HG03565 (cell line): ENCODE measurements at regions not wholly inside any gene's neighbourhood (a gene's known extent, or its start where the extent isn't known, plus 50 kb on each side); places are given as distances from the start of the nearest gene placed in this dataset.

ENCODE experiments used
- ATAC-seq: cut with Tn5 transposase; IDR thresholded peaks from one replicate; pipeline ENCODE4 v1.9.1; 2021; ENCODE audit warnings: mild to moderate bottlenecking, moderate library complexity; ENCODE audit not compliant: unreplicated experiment

DNA sequence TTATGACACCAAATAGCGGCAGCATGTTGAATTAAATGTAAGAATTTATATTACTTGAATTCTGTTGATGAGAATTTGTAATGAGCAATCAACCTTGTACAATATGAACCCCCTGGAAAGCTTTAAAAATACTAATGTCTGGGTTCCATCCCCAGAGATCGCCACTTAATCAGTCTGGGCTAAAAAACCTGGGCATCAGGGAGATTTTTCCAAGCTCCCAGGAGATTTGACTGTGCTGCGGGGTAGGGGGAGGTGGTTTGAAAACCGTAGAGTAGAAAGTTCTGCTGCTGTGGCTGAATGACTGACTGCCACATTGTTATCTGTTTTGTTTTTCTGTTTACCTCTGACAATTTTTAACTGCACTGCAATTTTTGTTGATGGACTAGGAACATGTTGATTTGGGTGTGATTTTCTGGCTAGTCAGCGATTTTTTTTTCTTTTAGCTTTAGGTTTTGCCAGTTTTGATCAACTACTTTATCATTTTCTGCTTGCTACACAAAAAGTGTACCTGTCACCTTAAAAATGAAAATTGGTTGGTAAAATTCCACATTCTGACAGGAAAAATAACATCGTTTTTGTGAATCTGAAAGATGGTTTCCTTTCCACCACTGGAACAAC is 79.3 kb downstream of the PCTP start:
- ATAC-seq, result no peak

DNA sequence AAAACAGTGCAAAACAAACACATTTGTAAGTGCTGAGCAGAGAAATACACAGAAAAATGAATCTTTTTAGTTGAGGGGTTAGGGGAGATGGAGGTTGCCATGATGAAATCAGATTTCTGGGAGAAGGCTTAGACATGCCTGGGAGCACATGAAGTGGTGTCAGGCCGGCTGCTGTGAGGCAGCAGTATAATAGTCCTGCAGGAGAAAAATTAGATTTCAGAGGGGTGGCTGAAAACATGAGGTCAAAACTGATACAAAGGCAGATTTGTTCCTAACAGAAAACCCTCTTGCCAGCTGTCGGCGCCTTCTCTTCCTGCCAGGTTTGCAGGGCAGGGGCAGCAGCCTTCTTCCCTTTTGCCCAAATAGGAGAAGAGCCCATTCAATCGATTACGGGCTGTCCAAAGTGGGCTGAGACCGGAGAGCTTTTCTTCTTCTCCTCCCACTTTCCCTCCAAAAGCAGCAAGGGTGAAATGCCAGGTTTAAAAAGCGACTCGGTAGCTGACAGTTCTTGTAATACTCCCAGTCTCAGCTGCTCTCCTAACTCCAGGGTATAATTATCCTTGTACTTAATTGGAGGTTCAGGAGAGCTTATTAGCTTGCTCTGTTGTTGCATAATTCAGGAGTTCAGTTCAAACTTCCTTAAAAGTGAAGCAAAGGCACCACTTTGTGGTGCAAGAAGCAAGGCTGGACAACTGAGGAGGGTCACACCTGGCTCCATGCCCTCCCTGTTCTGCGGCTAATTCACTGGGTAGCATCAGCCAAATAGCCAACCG is 80.0 kb downstream of the PCTP start:
- no peak for ATAC-seq

DNA sequence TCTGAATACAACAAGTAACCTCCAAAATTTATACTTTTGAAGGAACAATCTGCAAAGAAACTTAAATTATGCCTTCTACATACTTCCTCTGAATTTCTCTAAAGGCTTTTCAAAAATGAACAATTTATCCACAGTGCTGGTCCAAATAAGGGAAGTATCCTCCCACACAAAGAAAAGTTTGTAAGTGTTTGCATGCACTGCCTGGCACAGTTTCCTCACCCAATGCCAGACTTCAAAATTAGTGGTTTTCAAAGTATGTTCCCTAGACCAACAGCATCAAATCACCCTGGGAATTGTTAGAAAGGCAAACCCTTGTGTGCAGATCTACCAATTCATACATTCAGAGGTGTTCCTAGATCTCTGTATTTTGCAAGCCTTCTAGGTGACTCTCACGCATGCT is 82.5 kb downstream of the PCTP start:
- ATAC-seq, result no peak

DNA sequence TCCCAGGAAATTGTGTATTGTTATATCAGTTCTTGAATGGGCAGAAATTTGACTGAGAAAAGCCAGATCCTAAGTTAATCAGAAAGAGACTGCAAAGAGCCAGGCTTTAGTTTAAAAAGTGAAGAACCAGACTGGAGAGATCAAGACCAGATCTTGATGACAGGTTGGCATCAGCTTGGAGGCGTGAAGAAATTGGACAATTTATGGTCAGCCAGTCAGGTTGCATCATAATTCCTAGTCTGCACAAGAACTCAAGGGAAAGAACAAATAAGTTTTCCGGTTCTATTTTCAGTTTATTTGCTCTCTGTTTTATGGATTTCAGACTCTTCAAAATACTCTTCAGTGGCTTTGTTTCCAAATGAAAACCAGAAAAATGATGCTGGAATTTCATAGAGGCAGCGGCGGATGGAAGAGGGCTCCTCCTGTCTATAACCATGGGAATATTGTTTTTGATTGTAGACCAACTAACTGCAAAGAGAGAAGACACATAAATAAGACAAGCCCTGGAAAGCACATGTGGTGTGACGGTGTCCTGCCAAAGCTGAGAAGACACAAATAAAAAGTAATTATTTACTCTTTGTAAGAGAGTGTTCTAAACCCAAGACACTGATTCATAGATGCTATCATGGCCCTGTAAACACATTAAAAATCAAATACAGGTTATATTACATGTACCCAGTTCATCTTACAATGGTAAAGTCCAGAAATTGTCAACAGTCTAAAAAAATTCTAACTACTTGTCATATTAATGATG is 91.7 kb downstream of the PCTP start:
- ATAC-seq, result no peak

DNA sequence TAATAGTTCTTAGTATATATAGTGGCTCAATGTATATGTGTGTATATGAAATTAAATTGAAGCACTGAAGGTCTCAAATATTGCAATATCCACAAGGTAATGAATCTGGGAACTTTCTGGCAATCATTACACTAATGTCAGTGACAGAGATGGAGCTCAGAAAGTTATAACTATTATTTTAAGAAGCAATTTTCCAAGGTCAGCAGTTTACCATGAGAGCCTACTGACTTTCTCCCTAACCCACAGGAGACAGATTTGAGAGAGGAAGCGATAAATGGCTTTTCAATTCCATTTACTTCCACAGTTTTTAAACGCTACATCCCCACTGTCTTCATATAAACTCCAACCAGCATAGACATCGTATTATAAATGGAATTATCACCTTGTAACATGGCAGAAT is 92.9 kb downstream of the PCTP start:
- no peak for ATAC-seq

DNA sequence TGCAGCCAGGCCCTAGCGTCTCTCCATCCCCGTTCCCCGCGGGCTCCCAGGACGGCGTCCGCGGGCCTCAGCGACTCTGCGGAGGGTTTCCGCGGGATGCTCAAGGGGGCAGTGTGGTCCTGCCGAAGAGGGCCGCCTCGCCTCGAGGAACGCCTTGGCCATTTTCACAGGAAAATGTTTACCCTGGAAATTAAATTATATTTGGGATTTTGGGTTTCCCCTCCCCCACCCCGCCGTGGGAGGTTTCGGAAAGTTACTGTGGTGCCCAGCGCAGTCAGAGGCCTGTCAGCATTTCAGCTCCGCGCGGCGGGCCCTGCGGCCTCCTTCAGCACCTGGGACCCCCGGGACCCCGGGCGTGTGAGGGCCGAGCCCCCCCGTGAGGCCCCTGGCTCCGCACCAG is 94.5 kb downstream of the PCTP start:
- no peak for ATAC-seq

DNA sequence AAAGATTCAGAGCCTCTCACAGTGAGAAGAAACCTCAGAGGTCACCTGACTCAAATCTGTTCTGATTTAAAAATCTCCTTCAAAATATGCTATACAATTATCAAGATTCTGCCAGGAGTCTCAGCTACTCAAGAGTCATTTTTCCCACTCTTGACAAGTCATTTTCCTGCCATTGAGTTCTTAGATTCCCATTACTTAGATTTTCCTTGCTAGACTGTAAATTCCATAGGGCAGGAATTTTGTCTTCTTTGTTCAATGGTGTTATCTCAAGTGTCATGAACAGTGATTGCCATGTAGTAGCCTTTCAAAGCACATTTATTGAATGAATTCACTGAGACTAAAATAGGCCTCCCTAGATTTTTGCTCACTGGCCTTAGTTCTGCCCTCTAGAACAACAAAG is 95.9 kb downstream of the PCTP start:
- no peak for ATAC-seq

DNA sequence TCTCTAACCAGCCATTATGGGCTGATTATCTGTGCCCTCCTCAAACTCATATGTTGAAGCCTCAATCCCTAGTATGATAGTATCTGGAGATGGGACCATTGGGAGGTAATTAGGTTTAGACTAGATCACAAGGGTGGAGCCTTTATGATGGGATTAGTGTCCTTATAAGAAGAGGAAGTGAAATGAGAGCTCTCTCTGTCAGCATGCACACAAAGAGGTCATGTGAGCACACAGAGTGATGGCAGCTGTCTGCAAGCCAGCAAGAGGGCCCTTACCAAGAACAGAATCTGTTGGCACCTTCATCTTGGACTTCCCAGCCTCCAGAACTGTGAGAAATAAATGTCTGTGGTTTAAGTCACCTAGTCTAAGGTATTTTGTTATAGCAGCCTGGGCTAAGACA is 101.9 kb downstream of the PCTP start:
- no peak for ATAC-seq

DNA sequence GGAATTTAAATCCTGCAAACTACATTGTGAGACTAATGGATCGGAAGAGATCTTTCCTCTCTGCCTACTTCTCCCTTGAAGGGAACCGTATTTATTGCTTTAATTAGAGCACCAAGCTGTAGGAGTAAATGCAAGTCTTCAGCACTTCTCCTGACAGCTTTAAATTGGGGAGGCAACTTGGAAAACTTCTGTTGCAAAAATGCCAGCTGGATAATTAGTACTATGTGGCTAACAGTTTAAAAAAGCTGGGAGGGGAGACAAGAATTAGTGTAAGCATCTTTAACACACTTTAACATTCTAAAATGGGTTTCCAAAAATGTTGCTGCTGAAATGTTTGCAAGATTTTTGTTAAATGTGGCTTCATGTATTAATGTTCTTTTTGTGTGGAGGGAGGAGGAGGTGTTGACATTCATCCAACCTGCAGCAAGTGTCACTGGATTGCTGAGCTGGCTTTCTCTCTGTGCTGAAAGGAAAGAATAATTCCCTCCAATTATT is 108.5 kb downstream of the PCTP start:
- no peak for ATAC-seq

DNA sequence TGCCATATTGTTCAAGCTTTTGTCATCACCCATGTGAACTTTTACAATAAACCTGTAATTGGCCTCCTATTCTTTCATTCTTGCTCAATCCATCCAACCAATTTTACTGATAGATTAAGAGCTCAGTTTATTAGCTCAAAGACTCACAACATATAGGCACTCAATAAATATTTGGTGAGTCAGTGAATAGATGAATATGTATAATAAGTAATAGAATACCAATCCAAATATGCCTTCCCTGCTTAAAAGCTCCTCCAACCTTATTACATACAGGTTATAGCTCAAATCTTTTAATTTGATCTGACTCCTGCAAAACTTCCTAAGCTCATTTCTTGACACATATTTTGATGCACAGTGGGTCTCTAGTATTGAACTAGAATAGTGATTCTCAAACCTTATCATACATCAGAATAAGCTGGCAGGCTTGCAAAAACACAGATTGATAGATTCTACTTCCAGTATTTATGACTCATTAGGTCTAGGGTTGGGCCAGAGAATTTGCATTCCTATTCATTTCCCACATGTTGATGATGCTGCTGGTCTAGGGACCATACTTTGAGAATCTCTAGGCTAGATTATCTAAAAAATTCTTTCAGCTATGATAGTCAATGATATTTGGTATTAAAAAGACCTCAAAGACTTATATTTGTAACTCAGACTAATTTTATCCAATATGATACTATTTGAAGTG is 114.4 kb downstream of the PCTP start:
- ATAC-seq, result no peak

DNA sequence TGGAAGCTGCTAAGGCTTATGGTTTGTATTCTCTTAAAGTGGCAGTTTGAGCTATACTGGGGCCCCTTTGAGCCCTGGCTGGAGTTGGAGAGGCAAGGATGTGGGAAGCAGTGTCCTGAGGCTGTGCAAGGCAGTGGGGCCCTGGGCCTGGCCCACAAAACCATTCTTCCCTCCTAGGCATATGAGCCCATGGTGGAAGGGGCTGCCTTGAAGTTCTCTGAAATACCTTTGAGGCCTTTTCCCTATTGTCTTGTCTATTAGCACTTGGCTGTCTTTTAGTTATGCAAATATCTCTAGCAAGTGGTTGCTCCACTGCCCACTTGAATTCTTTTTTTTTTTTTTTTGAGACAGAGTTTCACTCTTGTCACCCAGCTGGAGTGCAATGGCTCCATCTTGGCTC is 119.2 kb downstream of the PCTP start:
- no peak for ATAC-seq

DNA sequence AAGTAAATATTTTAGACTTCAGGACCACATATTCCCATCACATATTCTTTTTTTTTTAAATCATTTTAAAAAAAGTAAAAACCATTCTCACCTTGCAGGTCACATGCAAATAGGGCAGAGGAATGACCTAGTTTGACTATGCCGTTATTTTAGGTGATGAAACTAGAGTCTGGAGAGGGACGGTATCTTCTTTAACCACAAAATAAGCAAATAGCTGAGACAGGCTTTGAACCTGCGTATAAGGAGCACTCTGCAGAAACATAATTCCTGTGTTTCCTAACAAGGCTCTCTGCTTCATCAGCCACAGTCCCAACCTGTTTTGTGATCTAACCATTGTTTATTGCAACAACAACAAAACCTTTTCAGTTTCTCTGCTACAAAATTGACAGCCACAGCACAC is 121.5 kb downstream of the PCTP start:
- ATAC-seq, result no peak

DNA sequence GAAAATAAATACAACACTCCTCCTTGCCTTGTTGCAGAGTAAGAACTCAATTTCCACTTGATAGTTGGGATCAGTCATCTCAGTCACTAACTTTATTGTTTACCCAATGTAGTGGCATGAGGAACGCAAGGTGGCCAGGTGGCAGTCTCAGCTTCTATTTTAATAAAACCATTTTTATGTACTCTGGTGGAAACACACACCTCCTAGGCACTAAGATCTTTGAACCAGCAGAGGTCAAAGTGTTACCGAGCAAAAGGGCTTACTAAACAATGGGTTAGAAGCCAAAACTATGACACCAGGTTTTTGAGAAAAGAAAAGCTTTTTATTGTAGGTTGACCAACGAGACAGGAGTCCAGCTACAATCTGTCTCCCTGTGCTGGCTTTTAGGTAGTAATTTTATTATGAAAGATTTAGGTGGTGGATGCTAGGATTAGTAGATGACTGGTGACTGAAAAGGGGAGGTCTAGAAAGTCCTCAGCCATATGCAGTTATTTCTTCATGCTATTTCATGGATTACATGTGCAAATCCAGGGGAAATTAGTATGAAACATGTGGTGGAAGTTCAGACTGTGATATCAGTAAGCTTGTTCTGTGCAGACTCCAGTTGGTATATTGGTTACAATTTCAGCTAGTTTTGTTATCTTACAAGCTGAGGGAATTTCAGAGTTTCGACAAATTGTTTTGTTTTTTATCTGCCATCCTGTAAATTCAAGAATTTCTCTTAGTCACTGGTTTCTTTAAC is 122.3 kb downstream of the PCTP start:
- ATAC-seq, result no peak

DNA sequence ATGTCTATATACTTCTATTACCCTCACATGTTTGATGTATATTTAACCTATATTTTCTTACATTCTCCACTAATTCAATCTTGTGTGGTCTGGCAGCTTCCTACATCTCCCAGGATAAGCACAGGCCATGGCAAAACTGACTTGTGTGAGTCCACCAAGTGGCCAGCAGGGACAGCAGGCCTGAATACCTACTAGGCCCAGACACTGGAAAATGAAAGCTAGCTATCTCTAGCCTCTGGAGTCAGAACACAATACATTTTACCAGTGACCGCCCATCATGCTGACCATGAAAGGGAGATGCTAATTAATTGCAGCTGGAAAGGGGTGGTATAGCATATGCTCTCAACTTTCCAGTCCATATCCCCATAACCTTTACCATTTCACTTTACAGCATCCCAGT is 132.3 kb downstream of the PCTP start:
- no peak for ATAC-seq

DNA sequence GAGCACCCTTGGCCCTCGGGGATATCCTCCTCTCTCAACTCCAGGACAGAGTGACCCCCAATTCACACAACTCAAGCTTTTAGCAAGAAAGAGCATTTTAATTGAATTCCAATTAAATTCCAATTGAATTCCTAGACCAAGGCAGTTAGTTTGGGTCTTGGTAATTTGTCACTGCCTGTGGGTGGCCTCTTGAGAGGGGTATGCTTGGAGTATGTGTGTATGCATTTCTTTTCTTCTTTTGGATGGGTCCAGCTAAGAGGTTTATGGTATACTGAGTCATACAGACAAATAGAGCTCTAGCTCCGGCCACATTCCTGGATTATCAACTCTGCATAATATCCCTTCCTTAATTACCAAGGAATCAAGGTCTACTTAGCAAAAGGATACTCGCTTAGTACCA is 136.7 kb downstream of the PCTP start:
- no peak for ATAC-seq

DNA sequence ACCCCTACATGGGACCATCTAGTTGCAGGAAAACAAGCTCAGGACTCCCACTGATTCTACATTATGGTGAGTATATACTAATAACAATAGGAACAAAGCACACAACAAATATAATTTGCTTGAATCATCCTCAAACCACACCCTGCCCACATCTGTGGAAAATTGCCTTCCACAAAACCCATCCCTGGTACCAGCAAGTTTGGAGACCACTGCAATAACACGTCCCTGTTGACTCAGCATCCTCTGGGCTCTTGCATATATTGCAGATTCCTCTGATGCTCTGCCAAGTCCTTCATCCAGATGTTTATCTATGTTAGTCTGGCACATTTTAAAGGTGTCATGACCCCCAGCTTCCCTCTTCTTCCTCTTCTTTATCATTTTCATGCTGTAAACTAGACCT is 138.4 kb downstream of the PCTP start:
- no peak for ATAC-seq

DNA sequence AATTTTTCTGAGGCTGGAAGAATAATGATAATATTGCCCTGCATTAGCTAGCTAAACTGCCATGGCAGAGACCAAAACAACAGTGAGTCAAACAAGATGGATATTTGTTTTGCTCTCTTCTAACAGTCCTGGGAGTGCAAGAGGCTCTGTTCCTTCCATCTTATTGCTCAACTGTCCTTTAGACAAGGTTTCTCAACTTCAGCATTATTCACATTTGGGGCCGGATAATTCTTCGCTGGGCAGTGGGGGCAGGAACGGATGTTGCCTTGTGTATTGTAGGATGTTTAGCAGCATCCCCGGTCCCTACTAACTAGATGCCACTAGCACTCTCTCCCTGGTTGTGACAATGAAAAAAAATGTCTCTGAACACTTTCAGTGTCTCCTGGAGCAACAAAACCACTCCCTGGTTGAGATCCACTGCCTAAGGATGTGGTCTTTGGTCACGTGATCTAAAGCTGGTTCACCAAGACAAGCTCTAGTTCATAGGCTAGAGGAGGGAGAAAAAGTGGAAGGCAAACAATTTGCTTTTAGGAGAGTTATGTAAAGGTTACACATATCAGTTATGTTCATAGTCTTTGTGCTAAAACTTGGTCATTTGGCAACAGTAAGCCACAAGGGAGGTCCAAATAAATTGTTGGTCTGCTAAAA is 144.4 kb downstream of the PCTP start:
- no peak for ATAC-seq

DNA sequence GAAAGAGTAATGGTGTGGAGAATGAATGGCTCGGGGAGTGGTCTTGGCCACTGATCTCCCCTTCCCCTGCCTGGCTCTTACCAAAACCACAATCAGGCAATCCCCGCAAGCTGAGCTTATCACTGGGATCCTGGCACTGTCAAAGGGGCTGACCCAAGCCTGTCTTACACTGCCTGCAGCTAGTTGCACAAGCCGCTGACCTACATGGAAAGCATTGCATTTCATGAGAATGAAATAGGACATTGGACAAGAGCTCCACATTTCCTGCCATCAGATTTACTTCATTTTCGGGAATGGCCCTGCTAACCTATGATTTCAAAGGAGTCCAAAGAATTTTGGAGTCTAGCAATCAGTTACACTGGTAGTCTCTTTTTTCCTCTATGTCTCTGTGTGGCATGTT is 146.4 kb downstream of the PCTP start:
- no peak for ATAC-seq

DNA sequence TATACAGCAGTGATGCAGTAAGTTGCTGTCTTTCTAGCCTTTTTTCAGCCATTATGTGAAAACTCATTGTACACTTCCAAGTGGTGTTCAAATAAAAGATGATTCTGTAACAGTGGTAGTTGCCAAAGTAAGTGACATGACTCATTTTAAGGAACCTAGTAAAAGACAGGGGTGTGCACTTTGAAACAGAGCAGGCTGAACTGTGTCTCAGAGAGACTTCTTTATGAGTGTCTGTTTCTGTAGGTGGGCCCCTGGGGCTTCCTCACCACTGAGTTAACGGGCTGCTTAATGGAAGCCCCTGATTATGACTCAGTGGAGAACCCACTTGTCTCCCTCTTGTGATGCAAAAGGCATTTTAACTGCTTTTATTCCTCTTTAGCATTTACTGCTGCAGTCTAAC is 147.3 kb downstream of the PCTP start:
- no peak for ATAC-seq

DNA sequence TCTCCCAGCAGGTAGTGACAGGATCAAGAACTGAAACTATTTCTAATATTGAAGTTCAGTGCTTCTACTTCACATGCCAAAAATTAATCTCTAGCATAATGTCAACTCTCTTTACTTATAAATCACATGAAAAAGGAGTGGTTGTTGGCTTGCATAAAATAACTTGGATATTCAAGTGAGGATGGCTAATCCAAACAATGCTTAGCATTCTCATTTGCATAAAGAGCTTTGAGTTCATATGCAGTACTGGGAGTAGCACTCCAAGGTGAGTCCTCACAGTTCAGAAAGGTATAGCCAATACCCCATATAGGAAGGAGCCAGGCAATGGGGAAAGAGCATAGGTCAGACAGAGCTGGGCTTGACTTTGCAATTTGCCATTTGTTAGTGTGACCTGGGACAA is 149.3 kb downstream of the PCTP start:
- ATAC-seq, result no peak
